T-helper 1 cell treated with Interleukin-12 subunit alpha and Interleukin-12 subunit beta and Interleukin-4 antibody, amounts not matched to agents 30 μg/mL and 1 μg/mL, for 36 hours (primary cell): ENCODE measurements at regions not wholly inside any gene's neighbourhood (a gene's known extent, or its start where the extent isn't known, plus 50 kb on each side); places are given as distances from the start of the nearest gene placed in this dataset.

Experiments used
- H3K27ac Mint-ChIP-seq: one replicate; pipeline ENCODE4 v1.8.0; 2021; ENCODE audit warnings: mild to moderate bottlenecking, mixed read lengths
- H3K27me3 Mint-ChIP-seq: one replicate; pipeline ENCODE4 v1.8.0; 2021; ENCODE audit warnings: low read depth, mixed read lengths
- H3K36me3 Mint-ChIP-seq: one replicate; pipeline ENCODE4 v1.8.0; 2021; ENCODE audit warnings: low read depth, mixed read lengths
- H3K4me1 Mint-ChIP-seq: one replicate; pipeline ENCODE4 v1.8.0; 2021; ENCODE audit warnings: low read depth, mixed read lengths
- H3K4me3 Mint-ChIP-seq: one replicate; pipeline ENCODE4 v1.8.0; 2021; ENCODE audit warnings: mild to moderate bottlenecking, moderate library complexity, mixed read lengths
- H3K9me3 Mint-ChIP-seq: one replicate; pipeline ENCODE4 v1.8.0; 2021; ENCODE audit warnings: mixed read lengths

GRCh38 chr4:116374815-116375214 lies 710.6 kb downstream of the TRAM1L1 start:
- H3K36me3 Mint-ChIP-seq = no peaks in the 10 kb centered on the region
- no peaks in the 10 kb centered on the region for H3K9me3 Mint-ChIP-seq
- no peaks in the 10 kb centered on the region for H3K4me1 Mint-ChIP-seq
- no peaks in the 10 kb centered on the region for H3K27me3 Mint-ChIP-seq
- no peak overlapping the region for H3K27ac Mint-ChIP-seq
- H3K4me3 Mint-ChIP-seq = no peak overlapping the region

- Mint-ChIP-seq H3K27me3 (no peaks in the 10 kb centered on the region), H3K4me1 (no peaks in the 10 kb centered on the region), H3K27ac (no peak overlapping the region)
Observed at GRCh38 chr4:116362583-116362982, 722.8 kb downstream of the TRAM1L1 start.

GRCh38 chr4:116361790-116362189 lies 723.6 kb downstream of the TRAM1L1 start:
- no peaks in the 10 kb centered on the region for H3K4me1 Mint-ChIP-seq
- no peaks in the 10 kb centered on the region for H3K36me3 Mint-ChIP-seq
- H3K27me3 Mint-ChIP-seq = no peaks in the 10 kb centered on the region
- H3K4me3 Mint-ChIP-seq = no peak overlapping the region
- no peaks in the 10 kb centered on the region for H3K9me3 Mint-ChIP-seq
- no peak overlapping the region for H3K27ac Mint-ChIP-seq

More at GRCh38 chr4:116362583-116362982, 722.8 kb downstream of the TRAM1L1 start:
- no peaks in the 10 kb centered on the region for H3K36me3 Mint-ChIP-seq
- no peak overlapping the region for H3K4me3 Mint-ChIP-seq
- H3K9me3 Mint-ChIP-seq = no peaks in the 10 kb centered on the region

GRCh38 chr4:116358633-116359222 lies 726.6 kb downstream of the TRAM1L1 start:
- H3K9me3 Mint-ChIP-seq = no peaks in the 10 kb centered on the region
- no peaks in the 10 kb centered on the region for H3K4me1 Mint-ChIP-seq
- H3K27ac Mint-ChIP-seq = no peak overlapping the region
- no peaks in the 10 kb centered on the region for H3K36me3 Mint-ChIP-seq
- H3K27me3 Mint-ChIP-seq = no peaks in the 10 kb centered on the region
- no peak overlapping the region for H3K4me3 Mint-ChIP-seq

GRCh38 chr4:116357758-116358157 lies 727.6 kb downstream of the TRAM1L1 start:
- Mint-ChIP-seq H3K4me1 (no peaks in the 10 kb centered on the region), H3K36me3 (no peaks in the 10 kb centered on the region), H3K27ac (no peak overlapping the region), H3K4me3 (no peak overlapping the region), H3K9me3 (no peaks in the 10 kb centered on the region), H3K27me3 (no peaks in the 10 kb centered on the region)

GRCh38 chr4:116346750-116347149 lies 738.6 kb downstream of the TRAM1L1 start:
- H3K36me3 Mint-ChIP-seq = no peaks in the 10 kb centered on the region
- no peaks in the 10 kb centered on the region for H3K9me3 Mint-ChIP-seq

GRCh38 chr4:116343809-116344208 lies 741.6 kb downstream of the TRAM1L1 start:
- H3K36me3 Mint-ChIP-seq = no peaks in the 10 kb centered on the region
- H3K27me3 Mint-ChIP-seq = no peaks in the 10 kb centered on the region
- H3K27ac Mint-ChIP-seq = no peak overlapping the region
- no peaks in the 10 kb centered on the region for H3K9me3 Mint-ChIP-seq
- no peak overlapping the region for H3K4me3 Mint-ChIP-seq
- no peaks in the 10 kb centered on the region for H3K4me1 Mint-ChIP-seq

More at GRCh38 chr4:116346750-116347149, 738.6 kb downstream of the TRAM1L1 start:
- H3K4me3 Mint-ChIP-seq = no peak overlapping the region
- H3K27ac Mint-ChIP-seq = no peak overlapping the region
- no peaks in the 10 kb centered on the region for H3K4me1 Mint-ChIP-seq
- H3K27me3 Mint-ChIP-seq = no peaks in the 10 kb centered on the region

GRCh38 chr4:116342143-116342542 lies 743.2 kb downstream of the TRAM1L1 start:
- Mint-ChIP-seq H3K36me3 (no peaks in the 10 kb centered on the region), H3K27me3 (no peaks in the 10 kb centered on the region), H3K27ac (no peak overlapping the region), H3K9me3 (no peaks in the 10 kb centered on the region), H3K4me1 (no peaks in the 10 kb centered on the region), H3K4me3 (no peak overlapping the region)

GRCh38 chr4:116332508-116332907 lies 752.9 kb downstream of the TRAM1L1 start:
- Mint-ChIP-seq H3K36me3 (no peaks in the 10 kb centered on the region), H3K27ac (no peak overlapping the region), H3K27me3 (no peaks in the 10 kb centered on the region), H3K9me3 (no peaks in the 10 kb centered on the region), H3K4me1 (no peaks in the 10 kb centered on the region), H3K4me3 (no peak overlapping the region)

- no peaks in the 10 kb centered on the region for H3K27me3 Mint-ChIP-seq
- H3K4me1 Mint-ChIP-seq = no peaks in the 10 kb centered on the region
- no peaks in the 10 kb centered on the region for H3K36me3 Mint-ChIP-seq
- H3K4me3 Mint-ChIP-seq = no peak overlapping the region
- H3K27ac Mint-ChIP-seq = no peak overlapping the region
- no peaks in the 10 kb centered on the region for H3K9me3 Mint-ChIP-seq
Observed at GRCh38 chr4:116328261-116328860, 757.0 kb downstream of the TRAM1L1 start.

GRCh38 chr4:116323606-116324005 lies 761.8 kb downstream of the TRAM1L1 start:
- no peaks in the 10 kb centered on the region for H3K27me3 Mint-ChIP-seq
- no peaks in the 10 kb centered on the region for H3K9me3 Mint-ChIP-seq

GRCh38 chr4:116321471-116321870 lies 763.9 kb downstream of the TRAM1L1 start:
- no peaks in the 10 kb centered on the region for H3K27me3 Mint-ChIP-seq

More at GRCh38 chr4:116323606-116324005, 761.8 kb downstream of the TRAM1L1 start:
- H3K27ac Mint-ChIP-seq = no peak overlapping the region
- H3K4me1 Mint-ChIP-seq = no peaks in the 10 kb centered on the region
- no peaks in the 10 kb centered on the region for H3K36me3 Mint-ChIP-seq
- no peak overlapping the region for H3K4me3 Mint-ChIP-seq

GRCh38 chr4:116320859-116321258 lies 764.5 kb downstream of the TRAM1L1 start:
- H3K9me3 Mint-ChIP-seq = no peaks in the 10 kb centered on the region
- no peaks in the 10 kb centered on the region for H3K4me1 Mint-ChIP-seq
- H3K27ac Mint-ChIP-seq = no peak overlapping the region
- no peaks in the 10 kb centered on the region for H3K36me3 Mint-ChIP-seq
- H3K4me3 Mint-ChIP-seq = no peak overlapping the region
- H3K27me3 Mint-ChIP-seq = no peaks in the 10 kb centered on the region

More at GRCh38 chr4:116321471-116321870, 763.9 kb downstream of the TRAM1L1 start:
- Mint-ChIP-seq H3K9me3 (no peaks in the 10 kb centered on the region), H3K36me3 (no peaks in the 10 kb centered on the region), H3K4me1 (no peaks in the 10 kb centered on the region), H3K27ac (no peak overlapping the region), H3K4me3 (no peak overlapping the region)

- no peak overlapping the region for H3K4me3 Mint-ChIP-seq
- H3K27me3 Mint-ChIP-seq = no peaks in the 10 kb centered on the region
- H3K36me3 Mint-ChIP-seq = no peaks in the 10 kb centered on the region
- H3K27ac Mint-ChIP-seq = no peak overlapping the region
- no peaks in the 10 kb centered on the region for H3K4me1 Mint-ChIP-seq
- H3K9me3 Mint-ChIP-seq = peaks cover 6% of the 10 kb centered on the region
Observed at GRCh38 chr4:116303736-116304188, 781.6 kb downstream of the TRAM1L1 start.

- Mint-ChIP-seq H3K4me1 (no peaks in the 10 kb centered on the region), H3K4me3 (no peak overlapping the region), H3K36me3 (no peaks in the 10 kb centered on the region), H3K9me3 (peaks cover 6% of the 10 kb centered on the region), H3K27me3 (no peaks in the 10 kb centered on the region), H3K27ac (no peak overlapping the region)
Observed at GRCh38 chr4:116302990-116303735, 782.2 kb downstream of the TRAM1L1 start.
